Spleen (tissue), 7 donors: ENCODE measurements at regions not wholly inside any gene's neighbourhood (a gene's known extent, or its start where the extent isn't known, plus 50 kb on each side); places are given as distances from the start of the nearest gene placed in this dataset.

ENCODE experiments used
- POLR2A ChIP-seq, 3 donors: fragments of 450-650 bp; IDR thresholded peaks; one replicate each; pipeline ENCODE4 v1.5.1; 2017; ENCODE audit warnings: antibody characterized with exemption in 3 of 3, mild to moderate bottlenecking in 1 of 3
- TF ChIP-seq, protein P1 (sequence below), 11 experiments: fragments of 200-600 bp in 7 of 11; fragments of 450-650 bp in 4 of 11; sonication (generic) in 4 of 11; IDR thresholded peaks in 8 of 11; conservative IDR thresholded peaks in 3 of 11; 1 replicate in 7 of 11; 2 replicates in 4 of 11; pipeline versions ENCODE4 v1.4.0 to v1.8.0; 2016 to 2021; ENCODE audit warnings: antibody characterized with exemption in 11 of 11, inconsistent platforms in 4 of 11, mild to moderate bottlenecking in 1 of 11
- donor health status: DM: no; HTN: no; CAD: no; lungs with moderate emphysema.
- donor health status: DM: no; HTN: no; CAD: no.
- donor health status: DM: no; HTN: no; CAD: no.

DNA sequence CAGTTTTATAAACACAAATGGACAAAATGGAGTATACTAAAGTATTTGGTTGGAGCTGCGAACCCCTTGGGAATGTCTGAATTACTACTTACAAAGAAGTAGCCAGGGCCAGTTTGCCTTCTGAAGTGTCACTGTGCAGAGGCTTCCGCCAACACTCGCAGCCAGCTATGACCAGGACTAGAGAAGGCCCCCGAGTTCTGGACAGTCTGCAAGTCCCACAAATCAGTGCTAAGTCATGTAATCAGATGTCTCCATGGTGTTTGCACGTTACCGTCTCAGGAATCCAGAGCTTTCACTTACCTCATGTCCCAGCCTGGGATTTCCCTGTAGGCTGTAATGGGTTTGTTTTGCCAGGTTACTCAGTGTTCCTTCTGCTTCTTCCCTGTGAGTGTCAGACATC, 106.6 kb upstream of the SPAG17 start:
- no peak for TF ChIP-seq POLR2A (IDR thresholded peaks at IDR 0.05)
- TF ChIP-seq, protein P1, sequence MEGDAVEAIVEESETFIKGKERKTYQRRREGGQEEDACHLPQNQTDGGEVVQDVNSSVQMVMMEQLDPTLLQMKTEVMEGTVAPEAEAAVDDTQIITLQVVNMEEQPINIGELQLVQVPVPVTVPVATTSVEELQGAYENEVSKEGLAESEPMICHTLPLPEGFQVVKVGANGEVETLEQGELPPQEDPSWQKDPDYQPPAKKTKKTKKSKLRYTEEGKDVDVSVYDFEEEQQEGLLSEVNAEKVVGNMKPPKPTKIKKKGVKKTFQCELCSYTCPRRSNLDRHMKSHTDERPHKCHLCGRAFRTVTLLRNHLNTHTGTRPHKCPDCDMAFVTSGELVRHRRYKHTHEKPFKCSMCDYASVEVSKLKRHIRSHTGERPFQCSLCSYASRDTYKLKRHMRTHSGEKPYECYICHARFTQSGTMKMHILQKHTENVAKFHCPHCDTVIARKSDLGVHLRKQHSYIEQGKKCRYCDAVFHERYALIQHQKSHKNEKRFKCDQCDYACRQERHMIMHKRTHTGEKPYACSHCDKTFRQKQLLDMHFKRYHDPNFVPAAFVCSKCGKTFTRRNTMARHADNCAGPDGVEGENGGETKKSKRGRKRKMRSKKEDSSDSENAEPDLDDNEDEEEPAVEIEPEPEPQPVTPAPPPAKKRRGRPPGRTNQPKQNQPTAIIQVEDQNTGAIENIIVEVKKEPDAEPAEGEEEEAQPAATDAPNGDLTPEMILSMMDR (IDR thresholded peaks at IDR 0.05 in 8 of 11, conservative IDR thresholded peaks at IDR 0.05 in 3 of 11): no peak
